Limb (tissue), 2 donors: ENCODE measurements at regions not wholly inside any gene's neighbourhood (a gene's known extent, or its start where the extent isn't known, plus 50 kb on each side); places are given as distances from the start of the nearest gene placed in this dataset.

Experiments
- DNase-seq, 2 donors: peaks; one replicate each; pipeline ENCODE4 v3.0.0-alpha.2; 2016; ENCODE audit errors: extremely low spot score in 2 of 2

- no peak for DNase-seq
Observed at GRCh38 chr11:111095327-111095726, 150.2 kb upstream of the POU2AF2 start.

DNA sequence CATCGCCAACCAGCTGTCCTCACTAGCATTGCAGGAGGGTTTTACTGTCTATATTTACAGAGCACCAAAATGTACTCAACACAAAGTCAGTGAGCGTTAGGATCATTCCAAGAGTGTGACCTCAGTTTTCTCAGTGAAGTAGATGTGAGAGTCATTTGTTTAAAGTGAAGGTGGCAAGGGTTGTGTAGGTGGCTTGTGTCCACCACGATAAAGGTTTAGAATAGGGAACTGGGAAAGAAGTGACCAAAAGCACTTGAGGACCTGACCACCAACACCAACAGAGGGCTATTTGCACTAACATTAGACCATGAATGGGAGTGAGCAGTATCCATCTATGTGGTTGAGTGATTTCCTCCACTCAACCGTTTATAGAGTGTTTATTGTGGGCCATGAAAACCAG is 152.5 kb upstream of the POU2AF2 start:
- DNase-seq, result no peak

DNA sequence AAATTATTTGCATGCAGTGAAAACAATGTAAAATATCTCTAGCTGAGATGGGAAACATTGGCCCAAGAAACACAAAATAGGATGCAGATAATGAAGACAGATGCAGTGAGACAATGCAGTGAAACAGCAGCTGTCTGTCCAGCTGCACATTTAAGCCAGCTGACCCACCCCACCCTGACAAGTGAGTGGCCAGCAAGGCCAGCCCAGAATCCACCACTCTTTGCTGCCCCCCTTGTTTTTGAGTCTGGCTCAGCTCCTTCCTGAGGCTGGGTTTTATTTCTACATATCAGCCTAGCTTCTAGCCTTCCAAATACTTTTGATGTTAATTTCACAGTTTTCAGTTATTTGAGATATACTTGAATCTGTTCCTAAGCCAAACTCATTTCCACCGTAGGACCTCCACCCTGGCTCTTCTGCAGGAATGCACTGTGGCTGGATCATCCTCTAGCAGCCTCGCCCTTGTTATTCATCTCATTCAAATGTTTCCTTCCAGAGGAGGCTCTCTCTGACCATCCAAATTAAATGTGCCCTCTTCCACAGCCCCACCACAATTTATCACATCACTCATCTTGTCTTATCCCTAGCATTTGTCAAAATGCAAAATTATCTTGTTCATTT is 154.1 kb upstream of the POU2AF2 start:
- peak in 1 of 2 donors; percentile 32 for DNase-seq

GRCh38 chr11:111089759-111090158 is 155.8 kb upstream of the POU2AF2 start:
- no peak for DNase-seq

DNA sequence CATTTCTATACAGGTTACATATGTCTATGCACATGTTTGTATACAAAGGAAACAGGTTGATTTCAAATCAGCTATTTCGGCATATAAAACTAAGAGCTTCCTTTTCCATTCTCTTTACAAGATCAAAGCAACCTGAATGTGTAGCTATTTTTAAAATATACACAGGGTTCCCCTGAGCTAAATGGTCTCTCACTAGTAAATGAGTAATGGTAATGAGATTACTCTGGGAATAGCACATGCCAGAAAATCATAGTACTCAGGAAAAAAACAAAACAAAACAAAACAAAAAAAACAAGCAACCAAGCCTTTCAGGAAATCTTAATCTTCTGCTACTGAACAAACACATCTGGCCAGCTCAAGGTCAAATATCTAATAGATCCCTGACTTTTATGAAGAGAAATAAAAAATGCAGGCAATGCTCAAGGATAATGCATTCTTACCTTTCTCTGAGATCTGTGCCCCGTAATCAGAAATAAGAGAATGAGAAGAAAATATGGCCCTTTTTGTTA is 156.6 kb upstream of the POU2AF2 start:
- no peak for DNase-seq

DNA sequence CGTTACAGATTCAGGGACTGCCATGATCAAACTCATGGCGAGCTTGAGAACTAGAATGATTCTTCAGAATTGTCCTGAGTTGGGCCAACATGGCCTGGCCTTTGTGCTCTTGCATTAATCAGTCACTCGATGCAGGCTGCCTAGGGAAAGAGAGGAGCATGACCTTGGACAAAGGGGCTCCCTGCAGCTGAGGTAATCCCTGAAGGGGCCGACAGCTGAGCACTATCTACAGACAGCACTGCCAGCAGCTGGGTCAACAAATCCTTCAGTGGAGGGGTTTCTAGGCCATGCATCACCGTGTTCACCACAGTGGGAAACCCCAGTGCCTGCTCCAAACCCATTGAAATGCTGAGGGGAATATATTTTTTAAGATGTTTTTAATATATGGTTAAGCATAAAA is 159.5 kb upstream of the POU2AF2 start:
- DNase-seq, result no peak

DNA sequence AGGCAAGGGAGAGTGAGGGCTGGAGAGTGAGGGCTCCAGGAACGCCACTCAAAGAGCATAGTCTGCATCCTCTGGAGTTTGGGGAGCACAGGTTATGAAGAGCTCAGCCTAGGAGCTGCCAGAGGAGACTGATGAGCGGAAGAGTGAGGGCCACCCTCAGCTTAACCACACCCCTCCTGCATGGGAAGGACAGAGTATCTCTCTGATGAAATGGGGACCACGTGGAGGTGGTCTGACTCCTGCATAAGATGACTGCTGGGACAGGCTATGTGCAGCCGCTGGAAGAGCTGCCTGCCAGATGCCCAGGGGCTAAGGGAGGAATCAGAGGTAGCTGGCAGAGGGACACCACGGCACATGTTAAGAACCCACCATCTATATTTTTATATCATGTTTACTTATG is 162.9 kb upstream of the POU2AF2 start:
- no peak for DNase-seq

DNA sequence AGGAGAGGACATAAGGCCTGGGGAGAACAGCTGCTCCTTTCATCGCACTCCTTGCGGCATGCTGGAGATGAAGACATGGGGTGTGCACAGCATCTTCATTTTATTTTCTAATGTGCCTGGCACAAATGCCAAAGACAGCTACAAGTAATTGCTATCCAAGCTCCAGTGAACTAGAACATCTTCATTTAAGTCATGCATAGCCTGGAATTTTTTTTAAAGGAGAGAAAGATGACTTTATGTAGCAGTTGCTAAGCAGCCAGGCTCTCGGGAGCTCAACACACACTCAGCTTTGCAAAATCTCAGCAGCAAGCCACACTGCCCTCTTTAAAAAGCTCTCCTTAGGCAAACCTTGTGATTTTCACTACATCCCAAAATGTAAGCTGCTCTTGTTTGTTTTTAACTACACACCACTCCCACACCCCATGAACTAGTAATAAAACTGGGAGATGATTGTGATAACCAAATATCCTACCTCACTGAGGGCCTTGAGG is 164.5 kb upstream of the POU2AF2 start:
- DNase-seq, result peak; percentile 42 to 74

DNA sequence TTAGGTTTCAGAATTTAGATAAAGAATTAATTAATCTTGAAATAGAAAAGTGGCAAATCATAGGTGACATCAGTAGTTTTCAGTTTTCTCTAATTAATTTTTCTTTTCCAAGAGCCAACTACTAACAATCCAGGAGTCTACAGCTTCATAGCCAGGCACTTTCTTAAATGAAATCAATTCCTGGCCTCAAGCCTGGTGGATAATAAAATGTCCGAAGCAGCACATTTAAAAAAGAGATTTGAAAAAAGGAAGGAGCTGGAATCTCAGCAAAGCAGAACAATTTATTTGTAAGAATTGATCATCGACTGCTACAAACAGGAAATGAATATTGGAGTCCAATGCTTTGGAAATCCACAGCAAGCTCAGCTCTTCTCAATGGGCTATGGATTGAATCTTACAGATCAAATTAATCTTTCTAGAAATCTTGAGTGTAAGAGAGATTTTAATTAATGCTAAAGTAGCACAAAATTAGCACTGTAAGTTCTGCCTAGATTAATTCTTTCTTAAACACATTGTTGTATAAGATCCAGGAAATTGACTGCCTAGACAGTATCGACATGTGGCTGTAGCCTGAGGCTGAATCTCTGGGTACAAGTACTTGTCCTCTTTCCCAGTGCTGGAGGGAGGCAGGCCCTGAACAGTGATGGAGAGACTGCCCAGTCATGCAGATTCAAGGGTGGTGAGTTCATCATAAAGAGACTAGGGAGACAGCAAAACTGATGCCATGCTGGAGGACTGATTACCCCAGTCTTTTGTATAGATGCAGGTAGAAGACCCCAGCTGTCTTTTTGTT is 167.8 kb upstream of the POU2AF2 start:
- no peak for DNase-seq

DNA sequence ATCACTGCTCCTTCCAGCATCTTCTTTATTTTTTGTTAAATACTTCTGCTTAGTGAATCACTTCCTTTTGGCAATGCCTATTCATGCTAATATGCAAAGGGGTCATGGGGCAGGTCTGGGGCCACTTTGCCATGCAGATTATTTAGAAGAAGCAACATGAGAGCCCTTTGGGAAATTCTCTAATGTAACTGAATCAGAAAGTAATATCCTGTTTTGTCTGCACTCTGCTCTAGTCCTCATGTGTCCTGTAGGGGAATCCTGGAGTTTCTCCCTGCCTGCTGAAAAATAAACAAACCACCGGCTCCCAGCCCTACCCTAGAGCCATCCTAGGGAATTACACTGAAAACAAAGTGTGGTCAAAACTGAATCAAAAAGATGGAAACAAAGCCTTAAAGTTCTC is 176.5 kb upstream of the POU2AF2 start:
- no peak for DNase-seq

DNA sequence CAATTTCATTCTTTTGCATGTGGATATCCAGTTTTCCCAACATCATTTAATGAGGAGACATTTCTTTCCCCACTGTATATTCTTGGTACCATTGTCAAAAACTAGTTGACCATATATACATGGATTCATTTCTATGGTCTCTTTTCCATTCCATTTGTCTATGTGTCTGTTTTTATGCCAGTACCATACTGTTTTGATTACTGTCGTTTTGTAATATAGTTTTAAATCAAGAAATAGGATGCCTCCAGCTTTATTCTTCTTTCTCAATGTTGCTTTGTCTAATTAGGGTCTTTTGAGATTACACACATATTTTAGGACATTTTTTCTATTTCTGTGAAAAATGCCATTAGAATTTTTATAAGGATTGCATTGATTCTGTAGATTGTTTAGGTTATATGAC is 177.5 kb upstream of the POU2AF2 start:
- no peak for DNase-seq

- DNase-seq, result no peak
Observed at GRCh38 chr11:111066846-111067245, 178.7 kb upstream of the POU2AF2 start.

DNA sequence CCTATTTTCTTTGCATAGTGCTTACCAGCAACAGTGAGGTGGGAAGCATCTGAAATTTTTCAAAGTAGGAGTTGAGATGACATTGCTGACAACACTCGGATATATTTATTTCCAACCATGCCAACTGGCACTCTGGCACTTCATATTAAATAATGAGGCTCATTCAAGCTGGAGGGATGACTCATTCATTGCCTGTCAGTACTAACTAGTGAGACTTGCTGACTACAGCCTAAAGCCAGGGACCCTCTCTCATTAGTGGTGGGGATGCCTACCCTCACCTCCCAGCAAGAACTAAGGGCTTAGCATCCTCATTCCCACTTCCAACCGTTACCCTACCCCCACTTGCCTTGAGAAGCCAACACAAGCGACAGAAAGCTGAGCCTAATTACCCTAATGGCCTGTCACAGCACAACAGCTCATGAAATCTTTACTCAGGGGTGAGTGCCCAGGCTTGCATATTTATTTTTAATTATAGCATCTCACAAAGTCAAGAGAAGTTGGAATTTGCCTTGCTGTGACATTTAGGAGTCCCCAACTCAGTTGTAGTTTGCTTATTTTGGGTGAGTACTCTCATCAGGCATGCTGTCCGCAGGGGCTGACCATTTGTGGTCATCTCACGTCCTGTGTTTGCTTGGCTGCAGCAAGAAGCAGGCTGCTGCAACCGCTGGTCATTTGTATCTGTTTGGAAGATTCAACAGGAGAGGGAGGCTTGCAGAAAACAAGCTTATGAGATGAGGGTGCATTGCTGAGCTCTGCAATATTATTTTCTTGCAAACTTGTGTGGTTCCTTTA is 181.6 kb upstream of the POU2AF2 start:
- DNase-seq, result no peak

GRCh38 chr11:111062420-111062819 is 183.1 kb upstream of the POU2AF2 start:
- no peak for DNase-seq

DNA sequence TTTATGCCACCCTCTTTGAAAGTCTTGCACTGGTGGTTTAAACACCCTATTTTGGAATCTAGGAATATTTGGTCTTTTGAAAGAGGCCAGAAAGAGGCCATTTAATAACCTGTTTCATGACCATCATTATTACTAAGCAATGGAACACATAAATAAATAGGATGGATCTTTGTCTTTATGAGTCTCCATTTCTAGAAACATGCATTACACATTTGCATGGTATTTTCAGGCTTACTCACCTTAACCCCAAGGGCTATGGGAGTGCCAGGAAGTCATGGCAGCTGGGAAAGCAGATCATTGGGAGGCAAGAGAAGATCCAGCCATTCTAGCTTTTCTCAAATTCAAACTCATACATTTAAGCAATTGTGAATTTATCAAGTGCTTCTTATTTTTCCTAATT is 185.8 kb upstream of the POU2AF2 start:
- no peak for DNase-seq

- no peak for DNase-seq
Observed at GRCh38 chr11:111049131-111049530, 196.4 kb upstream of the POU2AF2 start.

GRCh38 chr11:111047374-111047773 is 198.2 kb upstream of the POU2AF2 start:
- DNase-seq, result no peak

DNA sequence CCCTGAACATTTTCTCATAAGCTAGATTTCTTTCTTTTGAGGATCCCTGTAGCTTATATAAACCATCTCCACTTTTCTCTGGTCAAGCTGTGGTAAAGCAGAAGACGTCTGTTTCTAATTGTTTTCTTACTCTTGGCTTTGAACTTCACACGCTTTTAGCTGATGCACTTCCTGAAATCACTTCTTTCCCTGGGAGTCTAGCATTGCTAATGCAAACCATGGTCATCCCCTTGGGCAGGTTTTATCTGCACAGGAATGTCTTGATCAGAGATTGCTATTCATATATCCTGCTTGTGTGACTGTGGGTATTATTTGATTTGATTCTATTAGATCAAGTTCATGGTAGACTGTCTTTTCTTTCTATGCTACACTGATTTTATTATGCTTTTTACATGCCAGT is 199.2 kb upstream of the POU2AF2 start:
- DNase-seq, result no peak

GRCh38 chr11:111045874-111046273 is 199.7 kb upstream of the POU2AF2 start:
- DNase-seq, result no peak

DNA sequence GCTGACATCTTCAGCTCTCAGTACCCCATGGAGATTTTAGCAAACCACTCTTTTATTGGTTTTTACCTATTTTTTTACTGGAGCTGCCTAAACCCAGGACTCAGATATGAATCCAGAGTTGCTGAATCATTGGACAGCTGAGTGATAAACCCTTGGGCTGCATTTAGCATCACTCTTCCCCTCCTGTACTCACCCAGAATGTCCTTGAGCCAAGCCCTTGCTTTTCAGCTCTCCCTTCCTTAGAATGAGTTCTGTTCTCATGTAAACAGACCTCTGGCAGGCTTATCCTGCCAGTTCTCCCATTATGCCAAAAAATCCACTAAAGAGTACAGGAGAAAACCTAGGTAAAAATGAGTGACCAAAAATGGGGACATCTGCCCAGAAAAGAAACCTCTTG is 200.1 kb upstream of the POU2AF2 start:
- no peak for DNase-seq

DNA sequence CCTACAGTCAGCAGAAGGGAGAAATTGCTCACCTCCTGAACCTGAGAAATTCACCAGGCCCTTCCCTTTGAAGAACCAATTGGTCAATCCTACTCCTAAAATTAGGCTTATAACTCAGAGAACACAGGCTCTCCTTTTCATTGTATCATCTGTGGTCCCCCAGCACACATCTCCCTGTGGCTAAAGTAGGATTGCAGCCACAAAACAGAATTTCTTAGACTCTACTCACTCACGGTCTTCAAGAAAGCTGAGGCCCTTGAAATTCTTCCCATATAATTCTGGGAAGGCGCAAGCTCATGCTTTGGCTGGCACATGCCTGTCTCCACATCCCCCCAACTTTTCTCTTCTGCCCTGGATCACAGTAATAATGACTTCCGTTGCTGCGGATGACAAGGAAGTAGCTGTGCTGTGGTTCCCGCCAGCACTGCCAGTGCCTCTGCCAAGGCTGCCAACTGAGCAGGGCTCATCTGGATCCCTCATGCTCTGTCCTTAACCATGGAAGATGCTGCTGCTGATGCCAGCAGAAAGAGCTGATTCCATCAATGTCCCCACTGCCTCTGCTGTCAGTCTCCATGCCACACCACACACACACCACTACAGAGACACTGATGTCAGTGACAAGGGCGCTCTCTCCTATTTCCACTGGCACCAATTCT is 200.6 kb upstream of the POU2AF2 start:
- DNase-seq, result no peak

DNA sequence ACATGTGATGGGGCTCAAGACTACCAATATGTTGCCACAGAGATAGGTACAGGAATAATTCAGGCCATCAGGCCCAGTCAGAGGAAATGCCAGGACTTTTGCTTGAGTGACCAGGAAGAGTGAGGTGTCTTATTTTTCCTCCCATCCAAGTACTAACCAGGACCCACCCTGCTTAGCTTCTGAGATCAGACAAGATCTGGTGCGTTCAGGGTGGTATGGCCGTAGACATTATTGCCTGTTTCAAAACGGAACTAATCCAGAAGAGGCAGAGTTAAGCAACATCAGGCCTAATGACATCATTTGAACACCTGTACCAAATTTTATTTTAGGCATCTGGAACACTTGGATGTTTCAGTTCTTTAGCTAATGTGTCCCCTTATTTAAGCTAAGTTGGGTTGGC is 205.5 kb upstream of the POU2AF2 start:
- DNase-seq, result no peak
